SK-N-SH (cell line): ENCODE measurements at regions not wholly inside any gene's neighbourhood (a gene's known extent, or its start where the extent isn't known, plus 50 kb on each side); places are given as distances from the start of the nearest gene placed in this dataset.

Source experiments
- CHD2 ChIP-seq: fragments of 150-350 bp; IDR thresholded peaks from 2 replicates; pipeline ENCODE4 v1.6.1; 2018; ENCODE audit warnings: low read length; ENCODE audit not compliant: partially characterized antibody
- NRF1 ChIP-seq: IDR thresholded peaks from 2 replicates; pipeline ENCODE4 v1.6.1; 2012; ENCODE audit warnings: low read depth, mild to moderate bottlenecking, low read length
- RAD21 ChIP-seq: IDR thresholded peaks from 2 replicates; pipeline ENCODE4 v1.6.1; 2012; ENCODE audit warnings: mild to moderate bottlenecking, low read length
- YY1 ChIP-seq: IDR thresholded peaks from 2 replicates; pipeline ENCODE4 v1.4.0; 2012; ENCODE audit warnings: low read depth, mild to moderate bottlenecking
- TF ChIP-seq, protein P1 (sequence below): fragments of 200-600 bp; sonication (generic); IDR thresholded peaks from 2 replicates; pipeline ENCODE4 v1.6.1; 2017; ENCODE audit warnings: antibody characterized with exemption, mild to moderate bottlenecking, moderate library complexity
- TF ChIP-seq, protein P2 (sequence below): IDR thresholded peaks from 2 replicates; pipeline ENCODE4 v1.4.0; 2012; ENCODE audit warnings: low read depth
- TF ChIP-seq, protein P3 (sequence below): IDR thresholded peaks from 2 replicates; pipeline ENCODE4 v1.4.0; 2012; ENCODE audit warnings: low read depth, borderline replicate concordance

DNA sequence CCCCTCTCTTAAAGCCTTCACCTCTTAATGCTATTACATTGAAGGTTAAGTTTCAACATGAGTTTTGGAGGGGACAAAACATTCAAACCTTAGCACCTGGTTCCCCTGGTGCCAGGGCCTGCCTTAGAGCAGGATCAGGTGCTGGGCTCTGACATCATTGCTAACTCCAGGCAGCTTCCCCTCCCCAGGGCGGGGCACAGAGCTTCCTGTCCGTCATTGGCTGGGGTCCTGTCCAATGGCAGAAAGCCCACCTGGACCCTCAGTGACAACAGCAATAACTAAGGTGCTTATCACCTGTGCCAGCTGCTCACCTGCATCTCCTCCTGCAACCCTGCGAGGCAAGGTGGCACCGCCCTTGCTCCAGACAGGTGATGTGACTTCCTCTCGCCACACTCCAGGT lies 177.4 kb downstream of the NSG2 start:
- TF ChIP-seq, protein P1, sequence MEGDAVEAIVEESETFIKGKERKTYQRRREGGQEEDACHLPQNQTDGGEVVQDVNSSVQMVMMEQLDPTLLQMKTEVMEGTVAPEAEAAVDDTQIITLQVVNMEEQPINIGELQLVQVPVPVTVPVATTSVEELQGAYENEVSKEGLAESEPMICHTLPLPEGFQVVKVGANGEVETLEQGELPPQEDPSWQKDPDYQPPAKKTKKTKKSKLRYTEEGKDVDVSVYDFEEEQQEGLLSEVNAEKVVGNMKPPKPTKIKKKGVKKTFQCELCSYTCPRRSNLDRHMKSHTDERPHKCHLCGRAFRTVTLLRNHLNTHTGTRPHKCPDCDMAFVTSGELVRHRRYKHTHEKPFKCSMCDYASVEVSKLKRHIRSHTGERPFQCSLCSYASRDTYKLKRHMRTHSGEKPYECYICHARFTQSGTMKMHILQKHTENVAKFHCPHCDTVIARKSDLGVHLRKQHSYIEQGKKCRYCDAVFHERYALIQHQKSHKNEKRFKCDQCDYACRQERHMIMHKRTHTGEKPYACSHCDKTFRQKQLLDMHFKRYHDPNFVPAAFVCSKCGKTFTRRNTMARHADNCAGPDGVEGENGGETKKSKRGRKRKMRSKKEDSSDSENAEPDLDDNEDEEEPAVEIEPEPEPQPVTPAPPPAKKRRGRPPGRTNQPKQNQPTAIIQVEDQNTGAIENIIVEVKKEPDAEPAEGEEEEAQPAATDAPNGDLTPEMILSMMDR = no peak
- TF ChIP-seq YY1 (no peak), CHD2 (no peak), RAD21 (no peak), NRF1 (no peak)
- TF ChIP-seq, protein P2, sequence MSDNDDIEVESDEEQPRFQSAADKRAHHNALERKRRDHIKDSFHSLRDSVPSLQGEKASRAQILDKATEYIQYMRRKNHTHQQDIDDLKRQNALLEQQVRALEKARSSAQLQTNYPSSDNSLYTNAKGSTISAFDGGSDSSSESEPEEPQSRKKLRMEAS = no peak
- TF ChIP-seq, protein P3, sequence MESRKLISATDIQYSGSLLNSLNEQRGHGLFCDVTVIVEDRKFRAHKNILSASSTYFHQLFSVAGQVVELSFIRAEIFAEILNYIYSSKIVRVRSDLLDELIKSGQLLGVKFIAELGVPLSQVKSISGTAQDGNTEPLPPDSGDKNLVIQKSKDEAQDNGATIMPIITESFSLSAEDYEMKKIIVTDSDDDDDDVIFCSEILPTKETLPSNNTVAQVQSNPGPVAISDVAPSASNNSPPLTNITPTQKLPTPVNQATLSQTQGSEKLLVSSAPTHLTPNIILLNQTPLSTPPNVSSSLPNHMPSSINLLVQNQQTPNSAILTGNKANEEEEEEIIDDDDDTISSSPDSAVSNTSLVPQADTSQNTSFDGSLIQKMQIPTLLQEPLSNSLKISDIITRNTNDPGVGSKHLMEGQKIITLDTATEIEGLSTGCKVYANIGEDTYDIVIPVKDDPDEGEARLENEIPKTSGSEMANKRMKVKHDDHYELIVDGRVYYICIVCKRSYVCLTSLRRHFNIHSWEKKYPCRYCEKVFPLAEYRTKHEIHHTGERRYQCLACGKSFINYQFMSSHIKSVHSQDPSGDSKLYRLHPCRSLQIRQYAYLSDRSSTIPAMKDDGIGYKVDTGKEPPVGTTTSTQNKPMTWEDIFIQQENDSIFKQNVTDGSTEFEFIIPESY = no peak
